GM19239 (cell line): ENCODE measurements at regions not wholly inside any gene's neighbourhood (a gene's known extent, or its start where the extent isn't known, plus 50 kb on each side); places are given as distances from the start of the nearest gene placed in this dataset.

Experiments
- DNase-seq: peaks from one replicate; pipeline ENCODE4 v3.0.0; 2011; ENCODE audit warnings: low spot score; ENCODE audit not compliant: insufficient read length
- FAIRE-seq: peaks from 2 replicates; lab custom pipeline; 2011; peaks lifted over from hg19 to GRCh38; lab: Jason Lieb, UNC

DNA sequence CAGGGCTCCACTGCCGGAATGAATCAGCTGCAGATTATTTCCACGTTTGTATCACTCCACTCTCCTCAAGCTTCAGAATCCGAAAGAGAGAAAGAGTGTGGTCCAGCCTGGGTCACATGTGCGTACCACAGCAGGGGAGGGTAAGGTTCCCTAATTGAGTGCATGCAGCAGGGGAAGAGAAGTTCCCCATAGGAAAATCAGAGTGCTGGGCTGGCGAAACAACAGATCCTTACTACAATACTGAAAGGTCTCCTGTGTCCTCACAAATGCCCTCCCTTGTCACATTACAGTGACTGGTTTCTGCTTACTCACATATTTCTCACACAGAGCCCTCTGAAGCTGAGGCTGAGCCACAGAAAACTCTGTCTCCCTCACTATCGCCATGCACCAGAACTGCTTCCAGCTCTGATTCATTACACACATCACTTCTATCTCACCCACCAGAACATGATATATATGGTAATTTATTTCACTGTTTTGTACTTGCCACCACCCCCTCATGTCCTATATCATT is 532.2 kb upstream of the TUSC1 start:
- DNase-seq (no peak), FAIRE-seq (no peak)

DNA sequence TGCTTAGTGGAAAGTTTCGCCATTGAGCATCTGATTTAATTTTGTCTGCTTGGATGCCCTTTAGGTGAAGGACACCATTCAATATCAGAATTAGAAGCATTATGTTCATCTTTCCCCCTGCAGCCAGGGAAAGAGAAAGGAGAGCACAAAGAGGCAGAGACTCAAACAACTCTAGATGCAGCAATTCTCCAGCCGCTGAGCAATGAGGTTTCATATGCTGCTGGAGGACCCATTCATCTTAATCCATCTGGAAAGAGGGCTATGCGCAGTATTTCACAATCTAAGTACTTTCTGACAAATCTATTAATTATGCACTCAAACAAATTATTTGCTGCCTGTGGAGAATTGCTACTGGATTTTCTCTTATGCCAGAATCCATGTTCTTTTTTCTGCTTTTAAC is 527.0 kb upstream of the TUSC1 start:
- DNase-seq (no peak), FAIRE-seq (no peak)

GRCh38 chr9:26193237-26193636 is 515.0 kb upstream of the TUSC1 start:
- DNase-seq (no peak), FAIRE-seq (no peak)

GRCh38 chr9:26191711-26192110 is 513.5 kb upstream of the TUSC1 start:
- FAIRE-seq (no peak), DNase-seq (no peak)

DNA sequence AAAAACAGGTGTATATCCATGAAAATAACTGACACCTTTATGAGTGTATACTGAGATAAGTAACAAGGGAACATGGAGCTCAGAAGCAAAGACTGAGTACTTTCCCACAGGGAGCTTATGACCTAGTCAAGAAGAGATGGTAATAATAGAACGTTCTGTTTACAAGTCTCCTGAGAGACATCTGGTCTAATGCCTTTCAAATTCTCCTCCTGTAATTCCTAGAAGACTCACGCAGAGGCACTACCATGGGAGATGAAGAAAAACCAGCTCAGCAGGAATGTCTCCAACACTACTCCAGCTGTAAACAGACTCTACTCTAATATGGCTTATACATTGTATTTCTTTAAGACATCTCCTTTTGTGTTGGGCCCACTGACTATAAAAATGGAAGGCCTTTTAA is 503.6 kb upstream of the TUSC1 start:
- no peak for FAIRE-seq
- DNase-seq, result no peak

GRCh38 chr9:26176628-26177027 is 498.4 kb upstream of the TUSC1 start:
- no peak for FAIRE-seq
- DNase-seq, result no peak

DNA sequence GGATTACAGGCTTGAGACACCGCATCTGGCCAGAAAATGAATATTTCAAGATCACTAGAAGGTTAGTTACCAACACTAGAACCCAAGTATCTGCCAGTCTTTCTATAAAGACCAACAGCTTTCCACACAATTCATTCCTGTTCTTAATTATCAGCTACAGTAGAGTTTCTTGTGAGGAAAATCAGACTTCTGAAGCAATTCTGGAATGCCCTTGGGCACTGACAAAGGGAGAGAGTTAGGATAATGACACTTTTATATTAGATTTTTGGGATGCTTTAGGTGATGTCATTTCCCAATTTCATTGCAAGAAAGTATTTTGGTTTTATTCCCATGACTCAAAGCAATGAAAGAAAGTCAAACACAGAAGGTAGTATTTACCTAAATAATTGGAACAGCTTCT is 497.0 kb upstream of the TUSC1 start:
- FAIRE-seq (no peak), DNase-seq (no peak)

DNA sequence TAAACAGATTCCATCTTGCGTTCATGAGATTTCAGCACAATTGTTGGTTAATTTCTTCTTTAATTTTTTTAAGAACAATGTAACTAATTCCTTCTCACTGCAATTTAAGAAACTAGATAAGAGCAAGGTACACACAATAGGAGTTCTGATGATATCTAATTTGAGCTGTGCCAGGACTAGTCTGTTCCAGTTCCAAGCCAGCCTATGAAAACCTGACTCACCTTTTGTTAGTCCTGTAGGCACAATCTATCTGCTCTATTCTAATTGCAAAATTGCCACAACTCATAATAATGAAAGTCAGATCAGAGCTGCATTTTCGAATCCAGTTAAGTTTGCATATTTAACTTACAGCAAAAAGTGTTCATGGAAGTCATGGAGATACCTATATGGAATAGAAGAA is 494.1 kb upstream of the TUSC1 start:
- no peak for FAIRE-seq

DNA sequence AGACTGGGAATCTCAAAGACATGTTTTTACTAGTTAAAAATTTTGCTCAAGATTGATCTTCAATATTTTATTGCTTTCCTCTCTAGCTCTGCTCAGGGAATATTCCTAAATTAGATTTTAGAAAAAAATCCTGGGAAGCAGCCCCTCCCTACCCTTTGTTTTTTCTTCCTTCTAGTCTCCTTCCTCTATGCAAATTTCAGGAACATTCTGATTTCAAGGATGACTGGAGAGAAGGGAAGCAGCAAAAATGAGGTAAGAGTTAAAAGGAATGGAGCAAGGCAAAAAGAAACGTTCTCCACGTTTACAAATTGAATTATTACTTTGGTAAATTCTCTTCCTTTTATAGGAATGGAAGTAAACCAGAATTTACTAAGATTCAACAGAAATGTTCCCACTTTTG is 493.4 kb upstream of the TUSC1 start:
- DNase-seq, result no peak
- FAIRE-seq, result no peak

More for the DNA sequence above, 494.1 kb upstream of the TUSC1 start:
- no peak for DNase-seq

GRCh38 chr9:26170190-26170589 is 491.9 kb upstream of the TUSC1 start:
- no peak for FAIRE-seq

GRCh38 chr9:26169708-26170107 is 491.5 kb upstream of the TUSC1 start:
- FAIRE-seq (no peak), DNase-seq (no peak)

More at GRCh38 chr9:26170190-26170589, 491.9 kb upstream of the TUSC1 start:
- no peak for DNase-seq

GRCh38 chr9:26166537-26166936 is 488.3 kb upstream of the TUSC1 start:
- DNase-seq, result no peak
- FAIRE-seq, result no peak

- FAIRE-seq (no peak), DNase-seq (no peak)
Measured at GRCh38 chr9:26165426-26165825, 487.2 kb upstream of the TUSC1 start.

DNA sequence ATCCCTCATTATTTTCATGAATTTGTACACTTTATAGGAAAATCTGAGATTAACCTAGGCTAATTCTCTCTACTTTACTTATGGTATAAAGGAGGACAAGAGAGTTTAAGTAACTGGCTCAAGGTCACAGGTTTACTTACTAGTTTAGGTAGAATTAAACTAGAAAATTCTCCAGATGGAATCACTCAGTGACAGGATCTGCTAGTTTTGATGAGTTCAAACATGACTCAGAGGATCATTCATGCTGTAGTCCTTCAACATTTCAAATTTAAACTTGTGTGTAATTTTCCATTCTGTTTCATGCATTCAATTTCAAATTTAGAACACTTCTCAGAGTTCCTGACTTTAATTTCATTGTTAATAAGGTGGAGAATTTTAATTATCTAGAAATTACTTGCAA is 485.7 kb upstream of the TUSC1 start:
- DNase-seq, result no peak

GRCh38 chr9:26159575-26160392 is 481.5 kb upstream of the TUSC1 start:
- DNase-seq (no peak), FAIRE-seq (no peak)

More for the DNA sequence above, 485.7 kb upstream of the TUSC1 start:
- no peak for FAIRE-seq

GRCh38 chr9:26158631-26159150 is 480.4 kb upstream of the TUSC1 start:
- DNase-seq (no peak), FAIRE-seq (no peak)

- FAIRE-seq (no peak), DNase-seq (no peak)
Measured at GRCh38 chr9:26157411-26157810, 479.2 kb upstream of the TUSC1 start.

DNA sequence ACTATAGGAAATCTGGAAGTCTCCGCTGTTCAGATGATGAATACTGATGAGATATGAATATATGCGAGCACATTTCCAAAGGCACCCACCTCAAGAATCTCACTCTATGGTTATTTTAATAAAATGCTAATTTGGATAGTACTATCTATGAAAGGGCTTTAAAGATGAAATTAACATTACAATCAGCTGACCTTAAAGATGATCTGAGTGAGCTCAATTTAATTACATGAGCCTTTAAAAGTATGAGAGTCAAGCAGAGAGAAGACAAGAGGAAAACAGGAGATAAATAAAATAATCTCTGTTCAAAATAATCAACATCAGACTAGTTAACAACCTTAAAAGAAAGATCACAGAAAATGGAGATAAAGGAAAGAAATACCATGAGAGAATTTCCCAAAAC is 474.1 kb upstream of the TUSC1 start:
- FAIRE-seq, result no peak
- no peak for DNase-seq

GRCh38 chr9:26148128-26148527 is 469.9 kb upstream of the TUSC1 start:
- DNase-seq (no peak), FAIRE-seq (no peak)

DNA sequence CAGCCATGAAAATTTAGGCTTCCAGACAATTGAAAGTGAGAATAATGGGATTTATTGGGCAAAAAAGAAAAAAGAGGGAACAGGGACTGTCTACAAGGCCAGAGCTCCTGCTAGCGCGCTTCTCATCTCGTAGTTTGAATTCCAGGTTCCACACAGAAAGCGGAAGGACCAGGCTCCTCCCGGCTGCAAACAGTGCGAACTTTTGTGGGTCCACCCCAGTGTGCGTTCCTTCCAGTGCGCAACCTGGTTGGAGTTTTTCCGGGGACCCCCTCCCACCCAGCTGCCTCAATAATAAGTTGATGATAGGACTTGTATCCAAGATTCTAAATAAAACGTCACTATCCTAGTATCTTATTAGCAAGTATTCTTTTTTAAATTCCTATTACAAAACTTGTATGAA is 467.7 kb upstream of the TUSC1 start:
- FAIRE-seq (no peak), DNase-seq (no peak)

DNA sequence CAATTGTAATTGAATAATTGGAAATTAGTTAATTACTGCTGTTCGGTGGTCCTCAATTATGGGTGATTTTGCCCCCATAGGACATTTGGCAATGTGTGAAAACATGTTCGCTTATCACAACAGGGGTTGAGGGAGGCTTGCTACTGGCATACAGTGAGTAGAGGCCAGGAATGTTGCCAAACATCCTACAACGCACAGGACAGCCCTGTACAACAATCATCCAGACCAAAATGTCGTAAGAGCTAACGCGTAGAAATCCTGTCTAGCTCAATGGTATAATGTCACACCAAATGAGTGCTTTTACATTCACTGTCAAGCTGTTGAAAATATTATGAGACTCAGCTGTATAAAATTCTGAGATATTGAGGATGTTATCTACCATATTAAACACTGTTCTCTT is 464.4 kb upstream of the TUSC1 start:
- no peak for DNase-seq
- FAIRE-seq, result no peak

- no peak for FAIRE-seq
- DNase-seq, result no peak
Measured at GRCh38 chr9:26142201-26142600, 464.0 kb upstream of the TUSC1 start.
